WTC11 (cell line): ENCODE measurements at regions not wholly inside any gene's neighbourhood (a gene's known extent, or its start where the extent isn't known, plus 50 kb on each side); places are given as distances from the start of the nearest gene placed in this dataset.

Experiments
- ATAC-seq: fragments of 200-7000 bp; cut with Tn5 transposase; 2 replicates; pipeline ENCODE4 v1.10.0; 2021; ENCODE audit warnings: mild to moderate bottlenecking, moderate library complexity
- CTCF ChIA-PET: fragments of 300-600 bp; sonication (Branson Sonifier 250); formaldehyde crosslinking; loops from one replicate; lab custom pipeline; 2021; ENCODE audit warnings: antibody characterized with exemption; lab: Charles Lee
- POLR2A ChIA-PET: fragments of 350-600 bp; sonication (Branson Sonifier 250); formaldehyde crosslinking; loops from one replicate; lab custom pipeline; 2021; ENCODE audit warnings: antibody characterized with exemption; lab: Charles Lee
- DNase-seq: peaks from one replicate; pipeline ENCODE4 v3.0.0; 2021; ENCODE audit warnings: low spot score
- H3K27ac Mint-ChIP-seq: 2 replicates; pipeline ENCODE4 v1.8.0; 2021; ENCODE audit warnings: mixed read lengths
- H3K27me3 Mint-ChIP-seq: 2 replicates; pipeline ENCODE4 v1.8.0; 2021; ENCODE audit warnings: low read depth, mild to moderate bottlenecking, moderate library complexity, mixed read lengths
- H3K36me3 Mint-ChIP-seq: 2 replicates; pipeline ENCODE4 v1.8.0; 2021; ENCODE audit warnings: mixed read lengths
- H3K4me1 Mint-ChIP-seq: 2 replicates; pipeline ENCODE4 v1.8.0; 2022; ENCODE audit warnings: mixed read lengths
- H3K4me3 Mint-ChIP-seq: 2 replicates; pipeline ENCODE4 v1.8.0; 2021; ENCODE audit warnings: mild to moderate bottlenecking, moderate library complexity, mixed read lengths
- H3K9me3 Mint-ChIP-seq: 2 replicates; pipeline ENCODE4 v1.8.0; 2021; ENCODE audit warnings: mixed read lengths
- CREM ChIP-seq: sonication (generic); formaldehyde crosslinking; IDR thresholded peaks from 2 replicates; pipeline ENCODE4 v1.8.1; 2022; ENCODE audit warnings: mild to moderate bottlenecking, missing genetic modification reagents, moderate library complexity
- ESRRA ChIP-seq: sonication (generic); formaldehyde crosslinking; IDR thresholded peaks from 2 replicates; pipeline ENCODE4 v1.8.1; 2022; ENCODE audit warnings: mild to moderate bottlenecking, missing genetic modification reagents, borderline replicate concordance
- FOXK1 ChIP-seq: sonication (generic); formaldehyde crosslinking; IDR thresholded peaks from 2 replicates; pipeline ENCODE4 v1.8.0; 2022; ENCODE audit warnings: mild to moderate bottlenecking, moderate library complexity, missing genetic modification reagents
- HMGA2 ChIP-seq: fragments of 250-450 bp; sonication (Bioruptor Pico); IDR thresholded peaks from 2 replicates; pipeline ENCODE4 v1.4.0; 2021; ENCODE audit warnings: mild to moderate bottlenecking, moderate library complexity
- NFATC4 ChIP-seq: fragments of 250-450 bp; sonication (Bioruptor Pico); IDR thresholded peaks from 2 replicates; pipeline ENCODE4 v1.9.0; 2021; ENCODE audit warnings: mild to moderate bottlenecking
- OVOL2 ChIP-seq: fragments of 250-450 bp; sonication (Bioruptor Pico); IDR thresholded peaks from 2 replicates; pipeline ENCODE4 v1.9.0; 2021; ENCODE audit warnings: mild to moderate bottlenecking, borderline replicate concordance
- RORB ChIP-seq: fragments of 250-450 bp; sonication (Bioruptor Pico); IDR thresholded peaks from 2 replicates; pipeline ENCODE4 v1.9.0; 2021; ENCODE audit warnings: mild to moderate bottlenecking
- SMAD3 ChIP-seq: sonication (generic); formaldehyde crosslinking; IDR thresholded peaks from 2 replicates; pipeline ENCODE4 v1.8.0; 2022; ENCODE audit warnings: missing genetic modification reagents, mild to moderate bottlenecking, borderline replicate concordance
- SMAD4 ChIP-seq: sonication (generic); formaldehyde crosslinking; IDR thresholded peaks from 2 replicates; pipeline ENCODE4 v1.8.0; 2022; ENCODE audit warnings: mild to moderate bottlenecking, missing genetic modification reagents
- TEAD1 ChIP-seq: sonication (generic); formaldehyde crosslinking; IDR thresholded peaks from 2 replicates; pipeline ENCODE4 v1.8.0; 2022; ENCODE audit warnings: mild to moderate bottlenecking, missing genetic modification reagents
- TP53 ChIP-seq: sonication (generic); formaldehyde crosslinking; IDR thresholded peaks from 2 replicates; pipeline ENCODE4 v1.8.1; 2023; ENCODE audit warnings: mild to moderate bottlenecking, missing genetic modification reagents
- ZNF138 ChIP-seq: sonication (generic); formaldehyde crosslinking; conservative IDR thresholded peaks from 2 replicates; pipeline ENCODE4 v1.8.1; 2022; ENCODE audit warnings: mild to moderate bottlenecking, moderate library complexity, missing genetic modification reagents
- ZNF263 ChIP-seq: sonication (generic); formaldehyde crosslinking; IDR thresholded peaks from 2 replicates; pipeline ENCODE4 v1.8.1; 2022; ENCODE audit warnings: low read depth, mild to moderate bottlenecking, moderate library complexity, missing genetic modification reagents
- ZNF671 ChIP-seq: fragments of 250-450 bp; sonication (Bioruptor Pico); IDR thresholded peaks from 2 replicates; pipeline ENCODE4 v1.8.0; 2021; ENCODE audit warnings: mild to moderate bottlenecking
- TF ChIP-seq, protein P1 (sequence below): sonication (generic); formaldehyde crosslinking; IDR thresholded peaks from 2 replicates; pipeline ENCODE4 v1.8.1; 2022; ENCODE audit warnings: low read depth, mild to moderate bottlenecking, moderate library complexity, missing genetic modification reagents, borderline replicate concordance
- TF ChIP-seq, protein P2 (sequence below): sonication (generic); formaldehyde crosslinking; IDR thresholded peaks from 2 replicates; pipeline ENCODE4 v1.8.0; 2022; ENCODE audit warnings: mild to moderate bottlenecking, missing genetic modification reagents
- TF ChIP-seq, protein P3 (sequence below): sonication (generic); formaldehyde crosslinking; IDR thresholded peaks from 2 replicates; pipeline ENCODE4 v1.8.0; 2022; ENCODE audit warnings: mild to moderate bottlenecking, missing genetic modification reagents
- TF ChIP-seq, protein P4 (sequence below): sonication (generic); formaldehyde crosslinking; conservative IDR thresholded peaks from 2 replicates; pipeline ENCODE4 v1.8.1; 2023; ENCODE audit warnings: mild to moderate bottlenecking, low read depth, missing genetic modification reagents, moderate library complexity
- TF ChIP-seq, protein P5 (sequence below): fragments of 250-450 bp; sonication (Bioruptor Pico); IDR thresholded peaks from 2 replicates; pipeline ENCODE4 v1.9.0; 2021; ENCODE audit warnings: mild to moderate bottlenecking, borderline replicate concordance
- TF ChIP-seq, protein P6 (sequence below): fragments of 250-450 bp; sonication (Bioruptor Pico); IDR thresholded peaks from 2 replicates; pipeline ENCODE4 v2.1.2; 2022; ENCODE audit warnings: mild to moderate bottlenecking, moderate library complexity
- TF ChIP-seq, protein P7 (sequence below): sonication (generic); formaldehyde crosslinking; IDR thresholded peaks from 2 replicates; pipeline ENCODE4 v1.8.0; 2023; ENCODE audit warnings: missing genetic modification reagents, mild to moderate bottlenecking, borderline replicate concordance

DNA sequence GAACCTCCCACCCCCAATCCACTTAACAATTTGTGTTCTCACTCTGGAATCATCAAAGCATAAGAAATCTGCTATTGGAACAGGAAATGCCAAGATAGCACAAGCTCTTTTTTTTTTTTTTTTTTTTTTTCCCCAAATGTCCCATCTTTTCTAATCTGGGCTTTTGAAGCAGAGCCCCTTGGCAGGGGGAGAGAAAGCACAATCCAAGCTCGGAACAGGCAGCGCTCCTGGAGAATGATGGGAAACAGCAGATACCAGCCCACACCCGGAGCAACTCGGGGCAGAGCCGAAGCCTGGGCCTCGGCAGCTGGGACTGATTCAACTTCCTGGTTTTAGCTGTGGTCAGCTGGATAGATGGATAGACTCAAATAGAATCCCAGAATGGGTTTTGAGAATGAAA is 235.1 kb downstream of the QDPR start:
- TF ChIP-seq ZNF671 (CRISPR knock-in tag) = no peak
- TF ChIP-seq CREM (CRISPR knock-in tag) = no peak
- TF ChIP-seq ZNF138 (CRISPR knock-in tag) = no peak
- no peak for TF ChIP-seq TEAD1 (CRISPR knock-in tag)
- TF ChIP-seq SMAD4 (CRISPR knock-in tag) = no peak
- TF ChIP-seq, protein P1, sequence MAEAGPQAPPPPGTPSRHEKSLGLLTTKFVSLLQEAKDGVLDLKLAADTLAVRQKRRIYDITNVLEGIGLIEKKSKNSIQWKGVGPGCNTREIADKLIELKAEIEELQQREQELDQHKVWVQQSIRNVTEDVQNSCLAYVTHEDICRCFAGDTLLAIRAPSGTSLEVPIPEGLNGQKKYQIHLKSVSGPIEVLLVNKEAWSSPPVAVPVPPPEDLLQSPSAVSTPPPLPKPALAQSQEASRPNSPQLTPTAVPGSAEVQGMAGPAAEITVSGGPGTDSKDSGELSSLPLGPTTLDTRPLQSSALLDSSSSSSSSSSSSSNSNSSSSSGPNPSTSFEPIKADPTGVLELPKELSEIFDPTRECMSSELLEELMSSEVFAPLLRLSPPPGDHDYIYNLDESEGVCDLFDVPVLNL = no peak
- no peak for TF ChIP-seq OVOL2 (CRISPR knock-in tag)
- no peak for TF ChIP-seq ZNF263 (CRISPR knock-in tag)
- no peak for TF ChIP-seq FOXK1 (CRISPR knock-in tag)
- TF ChIP-seq ESRRA (CRISPR knock-in tag) = no peak
- TF ChIP-seq, protein P2, sequence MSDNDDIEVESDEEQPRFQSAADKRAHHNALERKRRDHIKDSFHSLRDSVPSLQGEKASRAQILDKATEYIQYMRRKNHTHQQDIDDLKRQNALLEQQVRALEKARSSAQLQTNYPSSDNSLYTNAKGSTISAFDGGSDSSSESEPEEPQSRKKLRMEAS = no peak
- TF ChIP-seq, protein P3, sequence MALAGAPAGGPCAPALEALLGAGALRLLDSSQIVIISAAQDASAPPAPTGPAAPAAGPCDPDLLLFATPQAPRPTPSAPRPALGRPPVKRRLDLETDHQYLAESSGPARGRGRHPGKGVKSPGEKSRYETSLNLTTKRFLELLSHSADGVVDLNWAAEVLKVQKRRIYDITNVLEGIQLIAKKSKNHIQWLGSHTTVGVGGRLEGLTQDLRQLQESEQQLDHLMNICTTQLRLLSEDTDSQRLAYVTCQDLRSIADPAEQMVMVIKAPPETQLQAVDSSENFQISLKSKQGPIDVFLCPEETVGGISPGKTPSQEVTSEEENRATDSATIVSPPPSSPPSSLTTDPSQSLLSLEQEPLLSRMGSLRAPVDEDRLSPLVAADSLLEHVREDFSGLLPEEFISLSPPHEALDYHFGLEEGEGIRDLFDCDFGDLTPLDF (CRISPR knock-in tag) = no peak
- no peak for TF ChIP-seq RORB (CRISPR knock-in tag)
- TF ChIP-seq SMAD3 = no peak
- TF ChIP-seq, protein P4, sequence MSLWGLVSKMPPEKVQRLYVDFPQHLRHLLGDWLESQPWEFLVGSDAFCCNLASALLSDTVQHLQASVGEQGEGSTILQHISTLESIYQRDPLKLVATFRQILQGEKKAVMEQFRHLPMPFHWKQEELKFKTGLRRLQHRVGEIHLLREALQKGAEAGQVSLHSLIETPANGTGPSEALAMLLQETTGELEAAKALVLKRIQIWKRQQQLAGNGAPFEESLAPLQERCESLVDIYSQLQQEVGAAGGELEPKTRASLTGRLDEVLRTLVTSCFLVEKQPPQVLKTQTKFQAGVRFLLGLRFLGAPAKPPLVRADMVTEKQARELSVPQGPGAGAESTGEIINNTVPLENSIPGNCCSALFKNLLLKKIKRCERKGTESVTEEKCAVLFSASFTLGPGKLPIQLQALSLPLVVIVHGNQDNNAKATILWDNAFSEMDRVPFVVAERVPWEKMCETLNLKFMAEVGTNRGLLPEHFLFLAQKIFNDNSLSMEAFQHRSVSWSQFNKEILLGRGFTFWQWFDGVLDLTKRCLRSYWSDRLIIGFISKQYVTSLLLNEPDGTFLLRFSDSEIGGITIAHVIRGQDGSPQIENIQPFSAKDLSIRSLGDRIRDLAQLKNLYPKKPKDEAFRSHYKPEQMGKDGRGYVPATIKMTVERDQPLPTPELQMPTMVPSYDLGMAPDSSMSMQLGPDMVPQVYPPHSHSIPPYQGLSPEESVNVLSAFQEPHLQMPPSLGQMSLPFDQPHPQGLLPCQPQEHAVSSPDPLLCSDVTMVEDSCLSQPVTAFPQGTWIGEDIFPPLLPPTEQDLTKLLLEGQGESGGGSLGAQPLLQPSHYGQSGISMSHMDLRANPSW (CRISPR knock-in tag) = no peak
- Mint-ChIP-seq H3K36me3 (no peaks in the 10 kb centered on the region), H3K27me3 (no peaks in the 10 kb centered on the region), H3K27ac (no peak overlapping the region), H3K9me3 (no peaks in the 10 kb centered on the region), H3K4me3 (no peak overlapping the region), H3K4me1 (peaks cover 5% of the 10 kb centered on the region; the same call in 1 of the 2 replicates)
- ChIA-PET CTCF (interaction anchor here (0.6 to 1.2 kb wide), 3 partner anchors 48 to 1389 kb away, joined by 3 to 7 read pairs (median 5); no protein-coding TSS in a partner anchor), POLR2A (interaction anchor here (0.6 kb wide), 1 partner anchor 59 kb away, joined by 4 read pairs; no protein-coding TSS in a partner anchor)
- DNase-seq (no peak), ATAC-seq (no peak)

DNA sequence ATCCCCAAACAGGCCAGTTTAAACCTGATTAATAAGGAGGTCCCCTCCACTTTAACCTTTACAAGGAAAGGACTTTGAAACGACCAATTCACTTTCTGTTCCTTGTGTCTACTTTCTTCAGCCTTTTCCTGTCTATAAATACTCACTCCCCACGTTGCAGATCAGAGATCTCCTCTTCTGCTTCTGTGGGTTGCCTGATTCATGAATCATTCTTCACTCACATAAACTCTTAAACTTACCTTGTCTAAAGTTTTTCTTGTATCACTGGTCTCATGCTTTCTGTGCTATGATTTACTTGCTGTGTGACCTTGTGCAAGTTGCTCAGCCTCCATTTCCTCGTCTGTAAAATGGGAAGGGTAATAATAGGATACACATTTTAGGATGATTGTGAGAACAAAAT is 236.1 kb downstream of the QDPR start:
- no peaks in the 10 kb centered on the region for H3K9me3 Mint-ChIP-seq
- ATAC-seq (no peak), DNase-seq (no peak)
- H3K4me3 Mint-ChIP-seq = no peak overlapping the region
- no peaks in the 10 kb centered on the region for H3K27me3 Mint-ChIP-seq
- CTCF ChIA-PET = no interaction called here
- no peak overlapping the region for H3K27ac Mint-ChIP-seq
- POLR2A ChIA-PET = no interaction called here
- H3K36me3 Mint-ChIP-seq = no peaks in the 10 kb centered on the region
- peaks cover 5% of the 10 kb centered on the region; the same call in 1 of the 2 replicates for H3K4me1 Mint-ChIP-seq
- TF ChIP-seq HMGA2 (CRISPR knock-in tag) (no peak), NFATC4 (CRISPR knock-in tag) (no peak), TP53 (CRISPR knock-in tag) (no peak), TEAD1 (CRISPR knock-in tag) (no peak)
- TF ChIP-seq, protein P5, sequence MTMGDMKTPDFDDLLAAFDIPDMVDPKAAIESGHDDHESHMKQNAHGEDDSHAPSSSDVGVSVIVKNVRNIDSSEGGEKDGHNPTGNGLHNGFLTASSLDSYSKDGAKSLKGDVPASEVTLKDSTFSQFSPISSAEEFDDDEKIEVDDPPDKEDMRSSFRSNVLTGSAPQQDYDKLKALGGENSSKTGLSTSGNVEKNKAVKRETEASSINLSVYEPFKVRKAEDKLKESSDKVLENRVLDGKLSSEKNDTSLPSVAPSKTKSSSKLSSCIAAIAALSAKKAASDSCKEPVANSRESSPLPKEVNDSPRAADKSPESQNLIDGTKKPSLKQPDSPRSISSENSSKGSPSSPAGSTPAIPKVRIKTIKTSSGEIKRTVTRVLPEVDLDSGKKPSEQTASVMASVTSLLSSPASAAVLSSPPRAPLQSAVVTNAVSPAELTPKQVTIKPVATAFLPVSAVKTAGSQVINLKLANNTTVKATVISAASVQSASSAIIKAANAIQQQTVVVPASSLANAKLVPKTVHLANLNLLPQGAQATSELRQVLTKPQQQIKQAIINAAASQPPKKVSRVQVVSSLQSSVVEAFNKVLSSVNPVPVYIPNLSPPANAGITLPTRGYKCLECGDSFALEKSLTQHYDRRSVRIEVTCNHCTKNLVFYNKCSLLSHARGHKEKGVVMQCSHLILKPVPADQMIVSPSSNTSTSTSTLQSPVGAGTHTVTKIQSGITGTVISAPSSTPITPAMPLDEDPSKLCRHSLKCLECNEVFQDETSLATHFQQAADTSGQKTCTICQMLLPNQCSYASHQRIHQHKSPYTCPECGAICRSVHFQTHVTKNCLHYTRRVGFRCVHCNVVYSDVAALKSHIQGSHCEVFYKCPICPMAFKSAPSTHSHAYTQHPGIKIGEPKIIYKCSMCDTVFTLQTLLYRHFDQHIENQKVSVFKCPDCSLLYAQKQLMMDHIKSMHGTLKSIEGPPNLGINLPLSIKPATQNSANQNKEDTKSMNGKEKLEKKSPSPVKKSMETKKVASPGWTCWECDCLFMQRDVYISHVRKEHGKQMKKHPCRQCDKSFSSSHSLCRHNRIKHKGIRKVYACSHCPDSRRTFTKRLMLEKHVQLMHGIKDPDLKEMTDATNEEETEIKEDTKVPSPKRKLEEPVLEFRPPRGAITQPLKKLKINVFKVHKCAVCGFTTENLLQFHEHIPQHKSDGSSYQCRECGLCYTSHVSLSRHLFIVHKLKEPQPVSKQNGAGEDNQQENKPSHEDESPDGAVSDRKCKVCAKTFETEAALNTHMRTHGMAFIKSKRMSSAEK (CRISPR knock-in tag) = no peak
- TF ChIP-seq, protein P6, sequence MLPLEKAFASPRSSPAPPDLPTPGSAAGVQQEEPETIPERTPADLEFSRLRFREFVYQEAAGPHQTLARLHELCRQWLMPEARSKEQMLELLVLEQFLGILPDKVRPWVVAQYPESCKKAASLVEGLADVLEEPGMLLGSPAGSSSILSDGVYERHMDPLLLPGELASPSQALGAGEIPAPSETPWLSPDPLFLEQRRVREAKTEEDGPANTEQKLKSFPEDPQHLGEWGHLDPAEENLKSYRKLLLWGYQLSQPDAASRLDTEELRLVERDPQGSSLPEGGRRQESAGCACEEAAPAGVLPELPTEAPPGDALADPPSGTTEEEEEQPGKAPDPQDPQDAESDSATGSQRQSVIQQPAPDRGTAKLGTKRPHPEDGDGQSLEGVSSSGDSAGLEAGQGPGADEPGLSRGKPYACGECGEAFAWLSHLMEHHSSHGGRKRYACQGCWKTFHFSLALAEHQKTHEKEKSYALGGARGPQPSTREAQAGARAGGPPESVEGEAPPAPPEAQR = no peak
- TF ChIP-seq, protein P7, sequence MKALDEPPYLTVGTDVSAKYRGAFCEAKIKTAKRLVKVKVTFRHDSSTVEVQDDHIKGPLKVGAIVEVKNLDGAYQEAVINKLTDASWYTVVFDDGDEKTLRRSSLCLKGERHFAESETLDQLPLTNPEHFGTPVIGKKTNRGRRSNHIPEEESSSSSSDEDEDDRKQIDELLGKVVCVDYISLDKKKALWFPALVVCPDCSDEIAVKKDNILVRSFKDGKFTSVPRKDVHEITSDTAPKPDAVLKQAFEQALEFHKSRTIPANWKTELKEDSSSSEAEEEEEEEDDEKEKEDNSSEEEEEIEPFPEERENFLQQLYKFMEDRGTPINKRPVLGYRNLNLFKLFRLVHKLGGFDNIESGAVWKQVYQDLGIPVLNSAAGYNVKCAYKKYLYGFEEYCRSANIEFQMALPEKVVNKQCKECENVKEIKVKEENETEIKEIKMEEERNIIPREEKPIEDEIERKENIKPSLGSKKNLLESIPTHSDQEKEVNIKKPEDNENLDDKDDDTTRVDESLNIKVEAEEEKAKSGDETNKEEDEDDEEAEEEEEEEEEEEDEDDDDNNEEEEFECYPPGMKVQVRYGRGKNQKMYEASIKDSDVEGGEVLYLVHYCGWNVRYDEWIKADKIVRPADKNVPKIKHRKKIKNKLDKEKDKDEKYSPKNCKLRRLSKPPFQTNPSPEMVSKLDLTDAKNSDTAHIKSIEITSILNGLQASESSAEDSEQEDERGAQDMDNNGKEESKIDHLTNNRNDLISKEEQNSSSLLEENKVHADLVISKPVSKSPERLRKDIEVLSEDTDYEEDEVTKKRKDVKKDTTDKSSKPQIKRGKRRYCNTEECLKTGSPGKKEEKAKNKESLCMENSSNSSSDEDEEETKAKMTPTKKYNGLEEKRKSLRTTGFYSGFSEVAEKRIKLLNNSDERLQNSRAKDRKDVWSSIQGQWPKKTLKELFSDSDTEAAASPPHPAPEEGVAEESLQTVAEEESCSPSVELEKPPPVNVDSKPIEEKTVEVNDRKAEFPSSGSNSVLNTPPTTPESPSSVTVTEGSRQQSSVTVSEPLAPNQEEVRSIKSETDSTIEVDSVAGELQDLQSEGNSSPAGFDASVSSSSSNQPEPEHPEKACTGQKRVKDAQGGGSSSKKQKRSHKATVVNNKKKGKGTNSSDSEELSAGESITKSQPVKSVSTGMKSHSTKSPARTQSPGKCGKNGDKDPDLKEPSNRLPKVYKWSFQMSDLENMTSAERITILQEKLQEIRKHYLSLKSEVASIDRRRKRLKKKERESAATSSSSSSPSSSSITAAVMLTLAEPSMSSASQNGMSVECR = no peak
